Ishikawa (cell line): ENCODE measurements at regions not wholly inside any gene's neighbourhood (a gene's known extent, or its start where the extent isn't known, plus 50 kb on each side); places are given as distances from the start of the nearest gene placed in this dataset.

ENCODE experiments used
- CEBPB ChIP-seq: IDR thresholded peaks from 2 replicates; pipeline ENCODE4 v1.6.1; 2012
- RAD21 ChIP-seq: IDR thresholded peaks from 2 replicates; pipeline ENCODE4 v1.6.1; 2012; ENCODE audit warnings: low read depth
- TEAD4 ChIP-seq: IDR thresholded peaks from 2 replicates; pipeline ENCODE4 v1.6.1; 2012
- YY1 ChIP-seq: IDR thresholded peaks from 2 replicates; pipeline ENCODE4 v1.6.1; 2012; ENCODE audit warnings: low read depth
- TF ChIP-seq, protein P1 (sequence below): IDR thresholded peaks from 2 replicates; pipeline ENCODE4 v1.6.1; 2012; ENCODE audit warnings: low read depth, mild to moderate bottlenecking

GRCh38 chr7:84384417-84384816 is 189.8 kb upstream of the SEMA3A start:
- no peak for TF ChIP-seq TEAD4
- TF ChIP-seq RAD21, result no peak
- no peak for TF ChIP-seq CEBPB
- TF ChIP-seq, protein P1, sequence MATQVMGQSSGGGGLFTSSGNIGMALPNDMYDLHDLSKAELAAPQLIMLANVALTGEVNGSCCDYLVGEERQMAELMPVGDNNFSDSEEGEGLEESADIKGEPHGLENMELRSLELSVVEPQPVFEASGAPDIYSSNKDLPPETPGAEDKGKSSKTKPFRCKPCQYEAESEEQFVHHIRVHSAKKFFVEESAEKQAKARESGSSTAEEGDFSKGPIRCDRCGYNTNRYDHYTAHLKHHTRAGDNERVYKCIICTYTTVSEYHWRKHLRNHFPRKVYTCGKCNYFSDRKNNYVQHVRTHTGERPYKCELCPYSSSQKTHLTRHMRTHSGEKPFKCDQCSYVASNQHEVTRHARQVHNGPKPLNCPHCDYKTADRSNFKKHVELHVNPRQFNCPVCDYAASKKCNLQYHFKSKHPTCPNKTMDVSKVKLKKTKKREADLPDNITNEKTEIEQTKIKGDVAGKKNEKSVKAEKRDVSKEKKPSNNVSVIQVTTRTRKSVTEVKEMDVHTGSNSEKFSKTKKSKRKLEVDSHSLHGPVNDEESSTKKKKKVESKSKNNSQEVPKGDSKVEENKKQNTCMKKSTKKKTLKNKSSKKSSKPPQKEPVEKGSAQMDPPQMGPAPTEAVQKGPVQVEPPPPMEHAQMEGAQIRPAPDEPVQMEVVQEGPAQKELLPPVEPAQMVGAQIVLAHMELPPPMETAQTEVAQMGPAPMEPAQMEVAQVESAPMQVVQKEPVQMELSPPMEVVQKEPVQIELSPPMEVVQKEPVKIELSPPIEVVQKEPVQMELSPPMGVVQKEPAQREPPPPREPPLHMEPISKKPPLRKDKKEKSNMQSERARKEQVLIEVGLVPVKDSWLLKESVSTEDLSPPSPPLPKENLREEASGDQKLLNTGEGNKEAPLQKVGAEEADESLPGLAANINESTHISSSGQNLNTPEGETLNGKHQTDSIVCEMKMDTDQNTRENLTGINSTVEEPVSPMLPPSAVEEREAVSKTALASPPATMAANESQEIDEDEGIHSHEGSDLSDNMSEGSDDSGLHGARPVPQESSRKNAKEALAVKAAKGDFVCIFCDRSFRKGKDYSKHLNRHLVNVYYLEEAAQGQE, result no peak
- no peak for TF ChIP-seq YY1
